NCI-H146 treated with DMSO at 0.1 percent for 48 hours (cell line): ENCODE measurements at regions not wholly inside any gene's neighbourhood (a gene's known extent, or its start where the extent isn't known, plus 50 kb on each side); places are given as distances from the start of the nearest gene placed in this dataset.

Source experiments
- DNase-seq: peaks from one replicate; lab custom pipeline; 2025; ENCODE audit not compliant: unreplicated experiment; lab: John Stamatoyannopoulos, UW

GRCh38 chr13:33512880-33513554, 227.5 kb upstream of the STARD13 start:
- no peak for DNase-seq

GRCh38 chr13:33514362-33514761, 228.8 kb upstream of the STARD13 start:
- DNase-seq, result no peak

- no peak for DNase-seq
Measured at GRCh38 chr13:33515146-33515545, 229.6 kb upstream of the STARD13 start.

- DNase-seq, result no peak
Measured at GRCh38 chr13:33518452-33518851, 232.9 kb upstream of the STARD13 start.

- no peak for DNase-seq
Measured at GRCh38 chr13:33519561-33520467, 234.3 kb upstream of the STARD13 start.

GRCh38 chr13:33520468-33520839, 234.9 kb upstream of the STARD13 start:
- no peak for DNase-seq

GRCh38 chr13:33524086-33524485, 238.5 kb upstream of the STARD13 start:
- no peak for DNase-seq

- DNase-seq, result no peak
Measured at GRCh38 chr13:33525763-33526162, 240.2 kb upstream of the STARD13 start.

GRCh38 chr13:33526718-33527117, 241.2 kb upstream of the STARD13 start:
- no peak for DNase-seq

GRCh38 chr13:33528896-33529295, 243.3 kb upstream of the STARD13 start:
- DNase-seq, result no peak

GRCh38 chr13:33531484-33531883, 245.9 kb upstream of the STARD13 start:
- DNase-seq, result no peak

- no peak for DNase-seq
Measured at GRCh38 chr13:33535061-33535460, 249.5 kb upstream of the STARD13 start.

- DNase-seq, result no peak
Measured at GRCh38 chr13:33536601-33537000, 251.0 kb upstream of the STARD13 start.

- no peak for DNase-seq
Measured at GRCh38 chr13:33537026-33537425, 251.5 kb upstream of the STARD13 start.

GRCh38 chr13:33537676-33538075, 252.1 kb upstream of the STARD13 start:
- DNase-seq, result no peak

GRCh38 chr13:33541456-33541855, 255.9 kb upstream of the STARD13 start:
- no peak for DNase-seq

GRCh38 chr13:33541962-33542308, 256.4 kb upstream of the STARD13 start:
- DNase-seq, result no peak

GRCh38 chr13:33542309-33543088, 256.9 kb upstream of the STARD13 start:
- DNase-seq, result peak; percentile 98

- no peak for DNase-seq
Measured at GRCh38 chr13:33543089-33543459, 257.5 kb upstream of the STARD13 start.

- peak; percentile 53 for DNase-seq
Measured at GRCh38 chr13:33543631-33544265, 258.2 kb upstream of the STARD13 start.

- DNase-seq, result peak; percentile 21
Measured at GRCh38 chr13:33544308-33544707, 258.8 kb upstream of the STARD13 start.
